HG03039 (cell line): ENCODE measurements at regions not wholly inside any gene's neighbourhood (a gene's known extent, or its start where the extent isn't known, plus 50 kb on each side); places are given as distances from the start of the nearest gene placed in this dataset.
"Not testable (repeated sequence)": the region's sequence is repeated elsewhere in the genome, so short reads cannot be mapped to it uniquely, and the experiment has no call there.

Experiments used
- ATAC-seq: cut with Tn5 transposase; IDR thresholded peaks from one replicate; pipeline ENCODE4 v1.9.1; 2021; ENCODE audit warnings: mild to moderate bottlenecking, moderate library complexity; ENCODE audit not compliant: unreplicated experiment

- ATAC-seq, result no peak
Measured at GRCh38 chr4:94011190-94011589, 182.6 kb downstream of the ATOH1 start.

GRCh38 chr4:94014484-94015136 is 186.1 kb downstream of the ATOH1 start:
- ATAC-seq, result no peak

GRCh38 chr4:94015956-94016355 is 187.4 kb downstream of the ATOH1 start:
- ATAC-seq, result no peak

- ATAC-seq, result no peak
Measured at GRCh38 chr4:94032754-94033153, 174.9 kb upstream of the SMARCAD1 start.

GRCh38 chr4:94036964-94037363 is 170.7 kb upstream of the SMARCAD1 start:
- ATAC-seq, result peak; percentile 68

GRCh38 chr4:94038195-94038594 is 169.5 kb upstream of the SMARCAD1 start:
- ATAC-seq, result no peak

GRCh38 chr4:94039226-94039625 is 168.4 kb upstream of the SMARCAD1 start:
- no peak for ATAC-seq

- not testable (repeated sequence) for ATAC-seq
Measured at GRCh38 chr4:94044471-94044870, 163.2 kb upstream of the SMARCAD1 start.

- no peak for ATAC-seq
Measured at GRCh38 chr4:94063084-94063483, 144.6 kb upstream of the SMARCAD1 start.

- no peak for ATAC-seq
Measured at GRCh38 chr4:94068753-94069719, 138.6 kb upstream of the SMARCAD1 start.

- ATAC-seq, result no peak
Measured at GRCh38 chr4:94076498-94076897, 131.2 kb upstream of the SMARCAD1 start.

- no peak for ATAC-seq
Measured at GRCh38 chr4:94084155-94084554, 123.5 kb upstream of the SMARCAD1 start.

GRCh38 chr4:94099141-94099540 is 108.5 kb upstream of the SMARCAD1 start:
- not testable (repeated sequence) for ATAC-seq

- no peak for ATAC-seq
Measured at GRCh38 chr4:94112644-94113043, 95.0 kb upstream of the SMARCAD1 start.

- ATAC-seq, result no peak
Measured at GRCh38 chr4:94115687-94116086, 92.0 kb upstream of the SMARCAD1 start.

GRCh38 chr4:94116842-94117241 is 90.8 kb upstream of the SMARCAD1 start:
- ATAC-seq, result no peak

- no peak for ATAC-seq
Measured at GRCh38 chr4:94126669-94127068, 81.0 kb upstream of the SMARCAD1 start.

GRCh38 chr4:94127707-94128328 is 79.8 kb upstream of the SMARCAD1 start:
- ATAC-seq, result no peak

GRCh38 chr4:94131212-94131611 is 76.5 kb upstream of the SMARCAD1 start:
- ATAC-seq, result no peak

- ATAC-seq, result no peak
Measured at GRCh38 chr4:94135701-94136100, 72.0 kb upstream of the SMARCAD1 start.

- ATAC-seq, result no peak
Measured at GRCh38 chr4:94139931-94140612, 67.6 kb upstream of the SMARCAD1 start.
